ENCODE measurements at regions not wholly inside any gene's neighbourhood (a gene's known extent, or its start where the extent isn't known, plus 50 kb on each side); places are given as distances from the start of the nearest gene placed in this dataset.
"Not testable (repeated sequence)": the region's sequence is repeated elsewhere in the genome, so short reads cannot be mapped to it uniquely, and the experiment has no call there.

- H4K20me1 ChIP-seq (ENCODE audit: insufficient read depth, low read length) = no peaks in the 10 kb centered on the region
- H3K27ac Mint-ChIP-seq (ENCODE audit: unreplicated experiment) = no peak overlapping the region
- no peaks in the 10 kb centered on the region for H3K4me1 ChIP-seq (ENCODE audit: insufficient read depth, low read length)
- TF ChIP-seq EZH2 (IDR thresholded peaks at IDR 0.05; ENCODE audit: insufficient read depth, low read length) (no peak), CTCF (IDR thresholded peaks at IDR 0.05; ENCODE audit: insufficient read depth, low read depth, low read length) (no peak)
- H3K27me3 ChIP-seq (ENCODE audit: insufficient read depth, low read length) = no peaks in the 10 kb centered on the region
- no peak overlapping the region for H3K4me3 ChIP-seq (ENCODE audit: insufficient read depth, low read depth, low read length)
- H3K9ac ChIP-seq (ENCODE audit: low read length) = no peak overlapping the region
- H2AFZ ChIP-seq (ENCODE audit: low read depth, low read length) = no peak overlapping the region
- H3K4me2 ChIP-seq (ENCODE audit: low read length) = no peak overlapping the region
- H3K79me2 ChIP-seq (ENCODE audit: insufficient read depth, low read length) = no peaks in the 10 kb centered on the region
- no peaks in the 10 kb centered on the region for H3K36me3 ChIP-seq (ENCODE audit: insufficient read depth, low read length)
- no peaks in the 10 kb centered on the region for H3K36me3 Mint-ChIP-seq (ENCODE audit: low read depth, unreplicated experiment)
- FAIRE-seq = no peak
- no peak overlapping the region for H3K27ac ChIP-seq (ENCODE audit: low read depth, low read length)
- DNase-seq (ENCODE audit: low read depth) = no peak
- H3K4me1 Mint-ChIP-seq (ENCODE audit: low read depth, unreplicated experiment) = no peaks in the 10 kb centered on the region
- no peaks in the 10 kb centered on the region for H3K9me3 ChIP-seq (ENCODE audit: insufficient read depth, low read depth, low read length)
- H3K27me3 Mint-ChIP-seq (ENCODE audit: low read depth, unreplicated experiment) = no peaks in the 10 kb centered on the region
- H3K9me3 Mint-ChIP-seq (ENCODE audit: unreplicated experiment) = peaks cover 10% of the 10 kb centered on the region
- H3K4me3 Mint-ChIP-seq (ENCODE audit: unreplicated experiment) = no peak overlapping the region
These were observed 84.8 kb upstream of the TCF4 start for GRCh38 chr18:55672574-55673361.

- H3K27me3 Mint-ChIP-seq (ENCODE audit: low read depth, unreplicated experiment) = no peaks in the 10 kb centered on the region
- no peak overlapping the region for H3K9ac ChIP-seq (ENCODE audit: low read length)
- no peaks in the 10 kb centered on the region for H3K79me2 ChIP-seq (ENCODE audit: insufficient read depth, low read length)
These were observed 77.5 kb upstream of the TCF4 start for GRCh38 chr18:55665506-55665905.

GRCh38 chr18:55664758-55665400 lies 76.9 kb upstream of the TCF4 start:
- not testable (repeated sequence) for H3K27ac Mint-ChIP-seq (ENCODE audit: unreplicated experiment); H3K79me2 ChIP-seq (ENCODE audit: insufficient read depth, low read length); H3K36me3 ChIP-seq (ENCODE audit: insufficient read depth, low read length); H2AFZ ChIP-seq (ENCODE audit: low read depth, low read length); H3K27me3 Mint-ChIP-seq (ENCODE audit: low read depth, unreplicated experiment); H3K27ac ChIP-seq (ENCODE audit: low read depth, low read length); H3K27me3 ChIP-seq (ENCODE audit: insufficient read depth, low read length); H3K9me3 Mint-ChIP-seq (ENCODE audit: unreplicated experiment); H3K4me3 ChIP-seq (ENCODE audit: insufficient read depth, low read depth, low read length); H3K9me3 ChIP-seq (ENCODE audit: insufficient read depth, low read depth, low read length); H3K4me3 Mint-ChIP-seq (ENCODE audit: unreplicated experiment); H3K36me3 Mint-ChIP-seq (ENCODE audit: low read depth, unreplicated experiment); FAIRE-seq; H3K9ac ChIP-seq (ENCODE audit: low read length); H3K4me1 ChIP-seq (ENCODE audit: insufficient read depth, low read length); H4K20me1 ChIP-seq (ENCODE audit: insufficient read depth, low read length); DNase-seq (ENCODE audit: low read depth); H3K4me2 ChIP-seq (ENCODE audit: low read length); H3K4me1 Mint-ChIP-seq (ENCODE audit: low read depth, unreplicated experiment)

More at GRCh38 chr18:55665506-55665905, 77.5 kb upstream of the TCF4 start:
- FAIRE-seq (no peak), DNase-seq (ENCODE audit: low read depth) (no peak)
- no peaks in the 10 kb centered on the region for H3K4me1 Mint-ChIP-seq (ENCODE audit: low read depth, unreplicated experiment)
- Histone ChIP-seq H3K27ac (ENCODE audit: low read depth, low read length) (no peak overlapping the region), H3K36me3 (ENCODE audit: insufficient read depth, low read length) (no peaks in the 10 kb centered on the region), H4K20me1 (ENCODE audit: insufficient read depth, low read length) (no peaks in the 10 kb centered on the region), H3K27me3 (ENCODE audit: insufficient read depth, low read length) (no peaks in the 10 kb centered on the region), H3K4me2 (ENCODE audit: low read length) (no peak overlapping the region), H3K9me3 (ENCODE audit: insufficient read depth, low read depth, low read length) (no peaks in the 10 kb centered on the region), H3K4me1 (ENCODE audit: insufficient read depth, low read length) (no peaks in the 10 kb centered on the region), H3K4me3 (ENCODE audit: insufficient read depth, low read depth, low read length) (no peak overlapping the region), H2AFZ (ENCODE audit: low read depth, low read length) (no peak overlapping the region)
- H3K9me3 Mint-ChIP-seq (ENCODE audit: unreplicated experiment) = peaks cover 9% of the 10 kb centered on the region
- no peak overlapping the region for H3K27ac Mint-ChIP-seq (ENCODE audit: unreplicated experiment)
- no peak overlapping the region for H3K4me3 Mint-ChIP-seq (ENCODE audit: unreplicated experiment)
- H3K36me3 Mint-ChIP-seq (ENCODE audit: low read depth, unreplicated experiment) = no peaks in the 10 kb centered on the region
- TF ChIP-seq EZH2 (IDR thresholded peaks at IDR 0.05; ENCODE audit: insufficient read depth, low read length) (no peak), CTCF (IDR thresholded peaks at IDR 0.05; ENCODE audit: insufficient read depth, low read depth, low read length) (no peak)
